Skeletal muscle cell (primary cell): ENCODE measurements at regions not wholly inside any gene's neighbourhood (a gene's known extent, or its start where the extent isn't known, plus 50 kb on each side); places are given as distances from the start of the nearest gene placed in this dataset.
A peak's percentile ranks its signal among the peaks of the same experiment; 100 is the strongest.

ENCODE experiments used
- DNase-seq: peaks from one replicate; pipeline ENCODE4 v3.0.0-alpha.2; 2010; ENCODE audit warnings: low read depth
- H3K4me3 ChIP-seq: 2 replicates; pipeline ENCODE4 v1.5.1; 2011; ENCODE audit warnings: low read depth, mild to moderate bottlenecking, control low read depth, low read length, moderate library complexity

DNA sequence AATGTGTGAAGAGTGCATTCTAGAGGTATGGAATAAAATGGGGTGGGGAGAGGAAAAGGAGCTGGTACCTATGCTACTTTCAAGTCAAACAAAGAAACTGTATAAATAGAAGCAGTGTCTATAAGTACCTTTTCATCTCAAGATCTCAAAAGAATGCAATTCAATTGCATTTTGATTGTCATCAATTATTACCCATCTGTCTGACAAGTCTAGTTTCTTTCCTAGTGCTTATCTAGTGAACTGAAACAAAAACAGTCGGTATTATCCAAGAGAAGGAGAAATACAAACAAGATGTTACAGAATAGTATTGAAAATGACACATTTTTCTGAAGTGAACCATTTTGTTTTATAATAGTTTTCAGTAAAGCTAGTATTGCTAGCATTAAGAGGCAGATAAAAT lies 754.5 kb upstream of the LRRN3 start:
- H3K4me3 ChIP-seq = no peak overlapping the region

DNA sequence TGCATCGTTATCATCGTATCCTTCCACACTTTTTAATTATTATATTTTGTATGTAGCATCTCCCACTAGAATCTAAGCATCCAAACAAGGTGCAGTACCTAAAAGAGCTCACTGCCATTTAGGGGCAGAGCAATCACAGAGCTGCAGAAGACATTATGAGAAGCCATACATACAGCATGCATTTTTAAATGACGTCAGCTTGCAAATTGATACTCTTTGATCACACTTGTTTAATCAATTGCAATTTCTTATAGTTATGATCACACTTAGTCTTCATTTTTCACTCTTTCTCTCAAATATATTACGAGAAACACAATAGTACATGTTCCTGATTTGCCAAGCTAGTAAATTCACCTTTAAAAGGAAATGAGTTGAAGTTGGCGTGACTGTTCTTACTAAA lies 753.3 kb upstream of the LRRN3 start:
- DNase-seq = no peak
- no peak overlapping the region for H3K4me3 ChIP-seq

More for the DNA sequence above, 754.5 kb upstream of the LRRN3 start:
- DNase-seq = no peak

DNA sequence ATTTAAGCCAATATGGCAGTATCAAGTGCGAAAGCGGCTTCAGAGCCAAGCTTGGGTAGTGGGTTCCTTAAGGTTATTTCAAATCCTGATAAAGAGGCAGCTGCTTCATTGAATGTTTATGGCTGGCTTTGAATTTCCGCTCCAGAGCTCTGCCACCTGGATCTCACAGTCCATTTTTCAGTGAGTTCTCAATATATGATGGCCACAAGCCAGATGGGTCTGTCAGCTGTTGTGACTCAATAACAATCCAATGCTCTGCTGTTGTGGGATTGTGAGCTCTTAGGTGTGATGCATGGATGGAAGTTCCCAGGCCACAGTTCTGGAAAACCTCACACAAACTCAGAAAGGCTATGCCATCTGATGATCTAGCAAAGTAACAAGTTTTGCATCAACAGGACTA lies 743.8 kb upstream of the LRRN3 start:
- no peak for DNase-seq
- H3K4me3 ChIP-seq = no peak overlapping the region

DNA sequence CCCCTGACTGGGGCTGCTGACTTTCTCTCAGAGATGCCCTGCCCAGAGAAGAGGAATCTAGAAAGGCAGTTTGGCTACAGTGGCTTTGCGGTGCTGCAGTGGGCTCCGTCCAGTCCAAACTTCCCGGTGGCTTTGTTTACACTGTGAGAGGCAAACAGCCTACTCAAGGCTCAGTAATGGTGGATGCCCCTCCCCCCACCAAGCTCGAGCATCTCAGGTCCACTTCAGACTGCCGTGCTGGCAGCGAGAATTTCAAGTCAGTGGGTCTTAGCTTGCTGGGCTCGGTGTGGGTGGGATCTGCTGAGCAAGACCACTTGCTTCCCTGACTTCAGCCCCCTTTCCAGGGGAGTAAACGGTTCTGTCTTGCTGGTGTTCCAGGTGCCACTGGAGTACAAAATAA lies 734.5 kb upstream of the LRRN3 start:
- no peak overlapping the region for H3K4me3 ChIP-seq
- DNase-seq = no peak

DNA sequence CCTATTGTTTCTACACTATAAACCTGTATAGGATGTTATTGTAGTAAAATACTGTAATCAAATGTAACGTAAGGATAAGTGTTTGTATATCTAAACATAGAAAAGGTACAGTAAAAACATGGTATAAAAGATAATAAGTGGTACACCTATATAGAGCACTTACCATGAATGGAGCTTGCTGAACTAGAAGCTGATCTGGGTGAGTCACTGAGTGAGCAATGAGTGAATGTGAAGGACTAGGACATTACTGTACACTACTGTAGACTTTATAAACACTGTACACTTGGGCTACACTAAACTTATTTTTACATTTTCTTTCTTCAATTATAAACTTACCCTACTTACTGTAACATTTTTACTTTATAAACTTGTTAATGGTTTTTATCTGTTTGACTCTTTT lies 732.9 kb upstream of the LRRN3 start:
- no peak for DNase-seq
- H3K4me3 ChIP-seq = no peak overlapping the region

DNA sequence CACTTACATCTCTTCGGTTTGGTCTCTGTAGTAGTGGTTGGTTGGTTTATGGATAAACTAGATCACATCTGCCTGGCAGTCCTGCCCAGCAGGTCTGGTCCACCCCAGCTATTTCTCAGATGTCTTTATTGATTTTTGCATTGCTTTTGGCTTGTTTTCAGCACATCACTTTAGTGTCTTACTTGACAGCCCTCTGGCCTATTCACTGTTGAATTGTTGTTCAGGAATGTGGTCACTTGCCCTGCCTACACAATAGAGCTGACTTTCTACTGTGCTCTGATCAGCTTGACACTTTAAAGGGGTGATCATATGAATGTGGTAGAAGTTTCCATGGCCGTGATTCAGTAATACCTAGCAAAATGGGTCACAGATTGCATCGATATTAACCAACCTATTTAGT lies 719.2 kb upstream of the LRRN3 start:
- no peak overlapping the region for H3K4me3 ChIP-seq
- DNase-seq = no peak

DNA sequence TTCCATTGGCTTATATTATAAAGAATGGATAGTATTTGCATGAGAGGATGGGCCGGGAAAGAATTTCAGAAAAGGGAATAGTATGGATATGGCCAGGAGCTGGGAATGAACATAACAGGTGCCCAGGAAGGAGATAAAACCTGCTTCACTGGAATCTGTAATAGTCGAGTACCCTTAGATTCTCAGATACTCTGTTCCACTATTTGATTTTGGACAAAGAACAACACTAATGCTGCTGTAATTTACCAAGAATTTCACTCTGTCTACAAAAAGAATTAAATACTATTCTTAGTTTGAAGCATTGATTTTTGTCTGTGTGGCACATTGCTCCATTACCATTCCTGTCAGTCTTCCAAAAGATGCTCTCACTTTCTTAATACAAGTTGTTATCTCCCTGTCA lies 718.2 kb upstream of the LRRN3 start:
- H3K4me3 ChIP-seq = no peak overlapping the region
- DNase-seq = no peak

DNA sequence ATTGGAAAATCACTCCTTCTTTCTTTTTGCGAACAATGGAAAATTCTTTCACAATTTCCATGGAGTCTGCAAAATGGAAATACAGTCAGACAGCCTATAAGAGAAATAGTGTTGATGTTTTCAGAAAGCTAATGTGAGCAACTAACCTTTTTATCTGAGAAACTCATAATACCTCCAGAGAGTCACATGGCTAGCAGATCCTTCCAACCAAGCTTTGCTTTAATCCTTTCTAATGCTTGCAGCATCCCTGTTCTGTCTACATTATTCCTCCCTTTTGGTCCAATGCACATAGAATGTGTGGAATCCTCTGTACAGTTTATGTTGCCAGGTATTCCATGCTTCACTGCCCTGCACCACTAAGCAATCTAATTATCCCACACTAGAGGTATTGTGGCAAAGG lies 717.5 kb upstream of the LRRN3 start:
- DNase-seq = no peak
- no peak overlapping the region for H3K4me3 ChIP-seq

DNA sequence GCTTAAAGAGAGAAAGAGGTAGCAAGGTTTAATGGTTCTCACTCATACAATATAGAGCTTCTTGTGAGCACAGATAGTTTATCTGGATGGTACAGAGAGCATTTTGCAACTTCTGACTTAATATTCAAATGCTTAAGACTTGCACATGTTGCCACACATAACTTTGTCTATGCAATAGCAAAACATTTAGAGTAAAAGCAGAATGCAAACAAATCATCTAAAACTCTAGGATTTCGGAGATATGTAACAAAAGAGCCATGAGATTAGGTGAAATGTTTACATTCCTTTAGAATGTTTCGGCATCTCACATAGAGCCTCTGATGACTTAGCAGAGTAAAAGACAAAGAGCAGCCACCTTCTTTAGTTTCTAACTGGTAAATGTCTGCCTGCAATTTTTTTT lies 717.1 kb upstream of the LRRN3 start:
- DNase-seq = no peak
- H3K4me3 ChIP-seq = no peak overlapping the region

DNA sequence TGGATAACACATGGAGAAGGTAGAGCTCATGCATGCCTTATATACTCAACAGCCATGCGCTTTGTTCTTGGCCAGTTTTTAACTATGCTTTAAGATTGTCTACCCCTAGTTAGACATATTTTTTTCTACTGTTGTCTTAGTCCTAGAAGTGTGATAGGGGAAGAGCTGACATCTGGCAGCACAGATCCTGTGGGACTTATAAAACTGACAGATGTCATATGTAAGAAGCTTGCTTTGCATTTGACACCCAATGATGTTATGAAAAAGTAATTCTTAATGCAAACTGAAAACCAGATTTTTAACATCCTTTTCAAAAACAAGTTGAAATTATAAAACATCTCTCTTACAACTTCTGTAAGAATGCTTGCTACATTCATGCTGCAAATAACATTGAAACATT lies 715.9 kb upstream of the LRRN3 start:
- no peak for DNase-seq
- H3K4me3 ChIP-seq = no peak overlapping the region

DNA sequence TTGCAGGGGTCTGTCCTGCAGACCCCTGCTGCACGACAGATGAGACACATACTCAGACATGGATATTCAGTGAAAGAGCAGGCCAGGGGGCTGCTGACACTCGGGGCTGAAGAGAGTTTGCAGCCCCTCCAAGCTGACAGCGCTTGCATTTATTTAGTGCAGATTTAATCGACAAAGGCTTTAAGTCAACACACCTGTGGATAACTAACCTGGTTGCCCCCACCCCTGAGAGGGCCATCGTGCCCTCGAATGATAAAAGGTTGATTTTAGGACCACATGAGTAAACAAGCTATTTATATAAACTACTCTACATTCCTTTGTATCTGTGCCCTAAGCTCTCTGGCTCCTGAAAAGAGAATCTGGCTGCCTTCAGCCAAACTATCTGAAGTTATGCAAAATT lies 708.2 kb upstream of the LRRN3 start:
- H3K4me3 ChIP-seq = no peak overlapping the region
- no peak for DNase-seq

DNA sequence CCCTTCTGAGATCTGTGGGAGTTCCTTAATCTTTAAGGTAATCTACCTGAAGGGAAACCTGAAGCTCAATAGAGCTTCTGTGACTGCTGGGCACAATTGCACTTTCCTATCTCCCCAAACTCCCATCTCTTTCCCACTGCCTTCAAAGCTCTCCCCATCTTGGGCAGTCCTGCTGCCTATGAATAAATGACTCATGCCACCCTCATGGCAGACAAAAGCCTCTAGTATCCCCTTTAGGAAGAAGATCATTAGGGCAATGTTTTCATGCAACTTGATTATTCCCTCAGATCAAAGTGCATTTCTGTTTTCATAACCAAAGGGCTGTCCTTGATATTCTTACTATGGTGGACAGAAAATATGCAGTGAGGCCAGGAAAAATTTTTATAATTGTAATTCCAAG lies 704.9 kb upstream of the LRRN3 start:
- H3K4me3 ChIP-seq = no peak overlapping the region
- DNase-seq = no peak

DNA sequence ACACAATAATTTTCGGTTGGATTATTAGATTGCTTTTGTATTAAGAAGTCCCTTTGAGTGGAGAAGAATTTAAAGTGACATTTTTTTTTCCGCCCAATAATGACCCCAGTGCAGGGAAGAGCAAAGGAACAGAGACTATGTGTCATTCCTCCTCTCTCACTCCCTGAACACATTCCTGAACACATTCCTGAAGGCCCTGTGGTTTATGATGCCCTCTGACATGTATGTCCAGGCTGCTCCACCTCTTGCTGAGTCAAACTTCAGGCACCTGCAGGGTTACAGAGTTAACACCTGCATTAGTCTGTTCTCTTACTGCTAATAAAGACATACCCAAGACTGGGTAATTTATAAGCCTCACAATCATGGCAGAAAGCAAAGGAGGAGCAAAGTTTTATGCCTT lies 704.0 kb upstream of the LRRN3 start:
- H3K4me3 ChIP-seq = no peak overlapping the region
- peak; percentile 1 for DNase-seq

DNA sequence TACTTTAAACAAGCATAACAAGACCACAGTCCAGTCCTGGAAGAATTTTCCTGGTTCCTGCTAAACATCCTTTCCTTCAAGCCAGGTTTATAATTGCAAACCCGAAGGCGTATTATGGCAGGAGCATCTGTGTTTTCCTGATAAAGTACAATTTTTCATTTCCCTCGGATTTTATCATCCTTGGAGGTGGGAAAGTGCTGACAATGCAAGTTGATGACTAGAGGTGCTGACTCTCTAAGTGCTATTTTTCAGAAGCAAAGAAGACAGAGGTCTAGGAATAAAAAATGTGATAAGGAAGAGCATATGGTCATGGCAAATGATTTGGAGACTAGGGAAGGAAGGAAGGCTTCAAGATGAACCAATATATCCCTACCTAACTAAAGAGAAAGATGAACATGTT lies 703.2 kb upstream of the LRRN3 start:
- H3K4me3 ChIP-seq = no peak overlapping the region
- DNase-seq = no peak

DNA sequence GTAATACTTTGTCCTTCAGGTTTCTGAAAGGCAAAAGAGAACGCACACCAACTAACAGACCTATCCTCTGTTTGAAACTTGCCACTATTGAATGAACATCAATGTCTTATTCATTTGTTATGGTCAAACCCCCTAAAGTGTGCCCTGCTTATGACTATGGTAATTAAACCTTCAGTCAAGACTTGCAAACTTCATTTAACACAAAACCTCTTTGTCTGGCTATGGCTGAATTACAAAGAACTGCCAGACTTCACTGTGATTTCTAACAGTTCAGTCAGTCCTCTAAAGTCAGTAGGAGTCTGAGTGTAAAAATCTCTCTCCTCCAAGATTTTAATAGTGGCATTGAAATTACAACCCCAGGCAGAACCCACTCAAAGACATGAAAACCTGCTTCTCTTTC lies 702.5 kb upstream of the LRRN3 start:
- no peak for DNase-seq
- H3K4me3 ChIP-seq = no peak overlapping the region

DNA sequence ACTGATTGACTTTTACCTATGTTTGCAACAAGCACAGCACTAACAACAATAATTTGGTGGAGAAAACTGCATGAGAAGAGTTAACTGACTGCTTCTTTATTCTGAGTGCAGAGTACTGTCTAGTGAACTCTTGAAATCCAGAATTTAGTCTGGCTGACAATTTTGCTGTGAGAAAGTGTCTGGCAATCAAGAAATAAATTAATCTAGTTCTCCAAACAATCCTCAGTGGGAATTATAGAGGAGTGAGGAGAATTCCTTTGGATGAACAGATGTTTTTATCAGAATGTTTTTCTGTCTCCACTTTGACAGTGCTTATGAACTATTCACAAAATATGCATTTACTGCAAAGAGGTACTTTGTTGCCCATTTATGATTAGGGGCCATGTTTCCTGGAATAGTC lies 694.9 kb upstream of the LRRN3 start:
- H3K4me3 ChIP-seq = no peak overlapping the region
- no peak for DNase-seq

DNA sequence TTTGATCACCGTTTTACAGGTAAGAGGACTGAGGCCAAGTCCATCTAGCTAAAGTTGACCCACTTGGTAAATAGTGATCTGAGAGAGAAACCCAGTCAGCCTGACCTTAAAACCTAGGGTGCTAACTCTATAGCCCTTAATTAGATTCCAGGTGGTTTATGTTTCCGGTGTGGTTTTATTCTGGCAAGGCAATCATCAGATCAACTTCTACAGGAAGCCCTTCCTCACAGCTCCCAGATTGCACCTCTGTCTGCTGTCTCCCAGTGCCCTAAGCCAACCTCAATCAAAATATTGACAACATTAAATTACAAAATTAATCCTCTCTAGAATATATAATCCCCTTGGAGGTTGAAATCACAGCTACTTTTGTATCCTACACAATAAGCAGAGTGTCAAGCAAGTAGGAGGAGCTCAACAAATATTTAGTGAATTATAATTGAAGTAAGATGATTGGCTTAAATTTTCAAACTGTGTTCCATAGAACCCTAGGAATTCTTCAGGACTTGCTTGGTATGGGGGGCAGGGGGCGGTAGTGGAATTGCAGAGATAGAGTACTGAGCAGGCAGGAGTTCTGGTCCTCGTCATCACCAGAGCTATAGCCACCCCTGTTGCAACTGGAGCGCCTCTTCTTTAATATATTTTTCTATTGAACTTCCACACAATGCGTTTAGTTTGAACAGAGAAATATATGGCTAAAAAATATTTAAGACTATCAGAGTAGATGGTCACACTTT lies 692.8 kb upstream of the LRRN3 start:
- no peak for DNase-seq
- H3K4me3 ChIP-seq = no peak overlapping the region

DNA sequence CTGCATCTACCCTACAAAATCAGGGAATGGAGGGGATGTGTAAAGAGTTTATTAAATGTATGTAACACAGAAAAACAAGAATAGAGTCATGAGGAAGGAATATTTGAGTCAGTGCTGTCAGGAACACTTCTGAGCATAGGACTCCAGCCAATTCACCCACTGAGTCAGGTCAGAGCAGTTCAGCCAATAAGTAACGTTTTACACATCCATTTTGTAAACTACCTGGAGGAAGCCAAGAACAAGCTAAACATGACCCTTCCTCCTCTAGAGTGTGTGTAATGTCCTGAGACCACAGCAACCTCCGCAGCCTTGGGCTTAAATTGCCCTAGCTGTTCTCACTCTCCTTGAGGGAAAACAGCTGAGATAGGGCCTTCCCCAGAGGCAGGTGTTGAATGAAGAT lies 691.5 kb upstream of the LRRN3 start:
- H3K4me3 ChIP-seq = no peak overlapping the region
- DNase-seq = no peak

DNA sequence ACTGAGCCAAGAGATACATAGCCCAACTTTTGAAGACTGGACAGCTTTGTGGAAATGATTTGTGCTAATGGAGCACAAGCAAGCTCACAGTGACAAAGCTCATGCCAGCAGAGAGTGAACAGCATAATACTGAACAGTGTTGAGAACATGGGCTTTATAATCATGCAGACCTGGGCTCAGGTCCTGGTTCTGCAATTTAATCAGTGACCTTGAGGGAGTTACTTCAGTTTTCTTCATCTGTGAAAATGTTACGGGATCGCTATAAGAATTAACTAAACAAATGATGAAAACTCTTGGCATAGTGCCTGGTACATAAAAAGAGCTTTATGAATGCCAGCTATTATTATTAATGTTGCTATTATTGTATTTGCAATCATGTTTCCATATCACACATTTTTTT lies 690.5 kb upstream of the LRRN3 start:
- no peak overlapping the region for H3K4me3 ChIP-seq
- no peak for DNase-seq

DNA sequence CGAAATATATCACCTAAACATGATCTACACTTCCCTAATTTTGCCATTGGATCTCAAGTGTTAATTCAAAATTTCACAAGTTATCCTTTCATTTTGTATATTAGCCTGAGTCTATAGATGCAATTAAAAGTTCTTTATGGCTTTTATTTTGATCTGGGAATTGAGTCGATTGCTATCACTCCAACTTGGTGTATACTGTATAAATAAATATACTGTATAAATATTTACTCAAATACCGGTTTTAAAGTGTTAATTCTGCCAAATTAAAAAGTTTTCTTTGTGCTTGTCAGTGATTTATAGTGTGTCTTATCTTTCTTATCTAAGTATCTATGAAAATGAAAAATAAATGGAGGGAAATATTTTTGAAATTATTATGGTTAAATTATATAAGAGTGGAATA lies 683.7 kb upstream of the LRRN3 start:
- no peak for DNase-seq
- no peak overlapping the region for H3K4me3 ChIP-seq

DNA sequence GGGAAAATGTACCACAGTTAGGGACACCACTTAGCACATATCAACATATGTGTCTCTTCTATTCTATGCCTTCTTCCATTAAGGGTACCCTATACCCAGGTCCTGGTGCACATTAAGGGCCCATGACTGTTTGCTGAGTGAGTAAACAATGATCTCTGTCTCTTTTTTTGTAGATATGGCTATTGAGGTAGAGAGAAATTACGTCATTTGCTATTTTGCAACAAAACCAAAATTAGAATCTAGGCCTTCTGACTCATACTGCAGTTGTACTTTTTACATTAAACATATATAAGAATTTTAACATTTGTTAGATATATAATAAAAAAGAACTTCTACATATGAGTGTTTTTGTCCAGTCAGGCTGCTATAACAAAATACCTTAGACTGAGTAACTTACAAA lies 683.2 kb upstream of the LRRN3 start:
- no peak for DNase-seq
- no peak overlapping the region for H3K4me3 ChIP-seq

DNA sequence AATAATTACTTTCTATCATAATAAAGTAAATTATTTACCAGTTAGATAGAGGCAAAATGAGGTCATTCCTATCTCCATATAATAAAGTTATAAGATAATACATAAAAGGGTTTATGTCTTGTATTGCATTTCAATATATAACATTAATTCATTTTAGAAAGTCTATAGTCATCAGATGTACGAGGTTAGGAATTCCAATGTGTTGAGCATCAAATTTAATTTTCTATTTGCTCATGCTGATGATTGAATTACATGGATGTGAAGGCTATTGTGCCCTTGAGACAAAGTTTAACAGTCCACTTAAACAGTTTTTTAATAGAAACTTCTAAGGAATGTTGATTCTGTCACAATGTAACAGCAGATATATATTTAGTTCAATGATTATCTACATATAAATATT lies 678.3 kb upstream of the LRRN3 start:
- DNase-seq = no peak
- H3K4me3 ChIP-seq = no peak overlapping the region
